Endothelial cell of umbilical vein (primary cell): ENCODE measurements at regions not wholly inside any gene's neighbourhood (a gene's known extent, or its start where the extent isn't known, plus 50 kb on each side); places are given as distances from the start of the nearest gene placed in this dataset.

Experiments
- BruUV-seq: library from RNA; stranded (reverse); fragments of 400-500 nt; replicated peaks from 2 replicates; lab custom pipeline; 2021; lab: Mats Ljungman, UMichigan
- CTCF ChIA-PET: fragments of 300-600, 350-600 bp; sonication (Branson Sonifier 250); formaldehyde crosslinking; loops from one replicate; lab custom pipeline; 2021; ENCODE audit warnings: antibody characterized with exemption, inconsistent platforms; lab: Charles Lee
- POLR2A ChIA-PET: fragments of 300-600, 350-600 bp; sonication (Branson Sonifier 250); formaldehyde crosslinking; loops from one replicate; lab custom pipeline; 2021; ENCODE audit warnings: antibody characterized with exemption, inconsistent platforms; lab: Charles Lee
- DNase-seq: peaks from one replicate; pipeline ENCODE4 v3.0.0-alpha.2; 2011; ENCODE audit warnings: low read depth, low spot score
- FAIRE-seq: peaks from 2 replicates; lab custom pipeline; 2011; peaks lifted over from hg19 to GRCh38; lab: Jason Lieb, UNC
- H2AFZ ChIP-seq: 2 replicates; pipeline ENCODE4 v1.6.0; 2012; ENCODE audit warnings: low read depth, low read length, control low read depth, inconsistent platforms
- H3K27ac ChIP-seq: 2 replicates; pipeline ENCODE4 v1.5.1; 2011; ENCODE audit warnings: low read depth, mild to moderate bottlenecking, control low read depth, low read length, moderate library complexity; ENCODE audit not compliant: insufficient read depth
- H3K27me3 ChIP-seq, 2 experiments: 2 replicates each; pipeline versions ENCODE4 v1.6.0 to v1.6.1; 2011; ENCODE audit warnings: low read length in 2 of 2, mixed read lengths in 1 of 2; ENCODE audit not compliant: control insufficient read depth in 2 of 2, insufficient read depth in 2 of 2
- H3K36me3 ChIP-seq, 2 experiments: 2 replicates in 1 of 2; 3 replicates in 1 of 2; pipeline ENCODE4 v1.5.1; 2011; ENCODE audit warnings: low read length in 2 of 2, mild to moderate bottlenecking in 1 of 2, moderate library complexity in 1 of 2; ENCODE audit not compliant: control insufficient read depth in 2 of 2, insufficient read depth in 2 of 2; ENCODE audit errors: extremely low read depth in 1 of 2
- H3K4me1 ChIP-seq: 3 replicates; pipeline ENCODE4 v1.5.1; 2011; ENCODE audit warnings: mild to moderate bottlenecking, low read length; ENCODE audit not compliant: control insufficient read depth, insufficient read depth; ENCODE audit errors: extremely low read depth
- H3K4me2 ChIP-seq: 2 replicates; pipeline ENCODE4 v1.6.1; 2011; ENCODE audit warnings: low read length, control low read depth, mixed read lengths; ENCODE audit not compliant: insufficient read depth
- H3K4me3 ChIP-seq, 3 experiments: fragments of 200-600 bp in 1 of 3; sonication (generic), shearing (Covaris generic) in 1 of 3; replicated peaks in 1 of 3; 2 replicates each; pipeline ENCODE4 v1.5.1; 2011 to 2016; ENCODE audit warnings: control low read depth in 3 of 3, low read length in 3 of 3, mild to moderate bottlenecking in 2 of 3, inconsistent platforms in 1 of 3, low read depth in 1 of 3, moderate library complexity in 1 of 3; ENCODE audit not compliant: insufficient read depth in 1 of 3
- H3K79me2 ChIP-seq: 2 replicates; pipeline ENCODE4 v1.6.0; 2012; ENCODE audit warnings: low read length, inconsistent platforms; ENCODE audit not compliant: control insufficient read depth, insufficient read depth
- H3K9ac ChIP-seq: replicated peaks from 2 replicates; pipeline ENCODE3; 2011; ENCODE audit warnings: low read length, control low read depth; ENCODE audit not compliant: insufficient read depth; ENCODE audit errors: extremely low read depth
- H3K9me1 ChIP-seq: replicated peaks from 3 replicates; pipeline ENCODE4 v1.6.0; 2011; ENCODE audit warnings: mild to moderate bottlenecking, low read length; ENCODE audit not compliant: control insufficient read depth, insufficient read depth; ENCODE audit errors: extremely low read depth
- H3K9me3 ChIP-seq: replicated peaks from 2 replicates; pipeline ENCODE4 v1.5.1; 2012; ENCODE audit warnings: low read length, inconsistent platforms; ENCODE audit not compliant: control insufficient read depth, insufficient read depth
- H4K20me1 ChIP-seq: replicated peaks from 2 replicates; pipeline ENCODE3; 2011; ENCODE audit warnings: mild to moderate bottlenecking, low read length; ENCODE audit not compliant: control insufficient read depth, insufficient read depth; ENCODE audit errors: extremely low read depth
- CTCF ChIP-seq, 2 donors: IDR thresholded peaks; 1 replicate in 1 of 2; 2 replicates in 1 of 2; pipeline ENCODE4 v1.5.1; 2011; ENCODE audit warnings: low read length in 2 of 2, mild to moderate bottlenecking in 2 of 2, moderate library complexity in 2 of 2, control low read depth in 1 of 2, inconsistent platforms in 1 of 2, low read depth in 1 of 2; ENCODE audit not compliant: insufficient read depth in 1 of 2; ENCODE audit errors: extremely low read depth in 1 of 2
- EZH2 ChIP-seq: IDR thresholded peaks from 2 replicates; pipeline ENCODE4 v1.6.1; 2012; ENCODE audit warnings: borderline replicate concordance, low read depth, mild to moderate bottlenecking, moderate library complexity, low read length, inconsistent platforms; ENCODE audit not compliant: severe bottlenecking
- FOS ChIP-seq: IDR thresholded peaks from 2 replicates; pipeline ENCODE4 v1.6.1; 2011; ENCODE audit warnings: mild to moderate bottlenecking, low read length, moderate library complexity, borderline replicate concordance; ENCODE audit not compliant: insufficient read depth
- GATA2 ChIP-seq: IDR thresholded peaks from 2 replicates; pipeline ENCODE4 v1.7.0; 2011; ENCODE audit warnings: low read depth, mild to moderate bottlenecking, moderate library complexity, mixed read lengths, low read length; ENCODE audit not compliant: insufficient read length, insufficient read depth
- JUN ChIP-seq: IDR thresholded peaks from 2 replicates; pipeline ENCODE4 v1.6.1; 2011; ENCODE audit warnings: borderline replicate concordance, low read depth; ENCODE audit not compliant: insufficient read length, insufficient read depth
- MAX ChIP-seq: IDR thresholded peaks from 2 replicates; pipeline ENCODE4 v1.6.1; 2011; ENCODE audit not compliant: insufficient read depth, insufficient read length
- MYC ChIP-seq: IDR thresholded peaks from one replicate; pipeline ENCODE4 v1.6.1; 2011; ENCODE audit warnings: mild to moderate bottlenecking, low read depth, low read length
- POLR2A ChIP-seq: IDR thresholded peaks from 2 replicates; pipeline ENCODE4 v1.6.1; 2012; ENCODE audit warnings: low read depth, mild to moderate bottlenecking, control low read depth, low read length
- POLR2AphosphoS5 ChIP-seq: IDR thresholded peaks from 2 replicates; pipeline ENCODE4 v1.6.1; 2012; ENCODE audit warnings: low read depth, mild to moderate bottlenecking, control low read depth, low read length, moderate library complexity; ENCODE audit not compliant: insufficient read depth
- dilution Hi-C: fragments of 300-500 bp; cut with MboI; formaldehyde crosslinking; loops from one replicate; pipeline ENCODE4 v1.15.0; 2019; ENCODE audit warnings: low sequenced_read_pairs; ENCODE audit not compliant: extremely low pct_ligation_motif_present
- intact Hi-C: fragments of 100-400 bp; cut with micrococcal nuclease; formaldehyde crosslinking; loops from one replicate; pipeline ENCODE4 v1.10.0; 2022

GRCh38 chr6:766625-767024, 73.7 kb upstream of the EXOC2 start:
- DNase-seq = no peak
- FAIRE-seq = no peak
- H3K27ac ChIP-seq = no peak overlapping the region
- no peaks in the 10 kb centered on the region for H3K79me2 ChIP-seq
- no peaks in the 10 kb centered on the region for H3K9me1 ChIP-seq
- dilution Hi-C loops = no loop called here
- no TSS peak for BruUV-seq
- TF ChIP-seq JUN = no peak
- no peak for TF ChIP-seq EZH2
- no peak for TF ChIP-seq CTCF (IDR thresholded peaks at IDR 0.05; ENCODE audit: extremely low read depth in 1 of 2, insufficient read depth in 1 of 2, low read depth in 1 of 2, low read length in 2 of 2)
- TF ChIP-seq GATA2 = no peak
- no peak for TF ChIP-seq MYC
- no peak for TF ChIP-seq FOS
- no peak for TF ChIP-seq POLR2A
- TF ChIP-seq MAX = no peak
- no peak for TF ChIP-seq POLR2AphosphoS5
- no peaks in the 10 kb centered on the region for H3K9me3 ChIP-seq
- intact Hi-C loops = no loop called here
- H3K36me3 ChIP-seq = no peaks in the 10 kb centered on the region
- no peak overlapping the region for H3K9ac ChIP-seq
- H3K4me2 ChIP-seq = no peak overlapping the region
- POLR2A ChIA-PET = no interaction called here
- no peaks in the 10 kb centered on the region for H3K4me1 ChIP-seq
- no peak overlapping the region for H3K4me3 ChIP-seq
- no peaks in the 10 kb centered on the region for H3K27me3 ChIP-seq
- no peak overlapping the region for H2AFZ ChIP-seq
- CTCF ChIA-PET = interaction anchor here (1.5 kb wide), 1 partner anchor 45 kb away, joined by 4 read pairs; no protein-coding TSS in a partner anchor
- H4K20me1 ChIP-seq = no peaks in the 10 kb centered on the region
